GM18867 (cell line): ENCODE measurements at regions not wholly inside any gene's neighbourhood (a gene's known extent, or its start where the extent isn't known, plus 50 kb on each side); places are given as distances from the start of the nearest gene placed in this dataset.

Experiments
- ATAC-seq: cut with Tn5 transposase; IDR thresholded peaks from one replicate; pipeline ENCODE4 v1.9.1; 2021; ENCODE audit warnings: mild to moderate bottlenecking, moderate library complexity; ENCODE audit not compliant: unreplicated experiment

GRCh38 chr20:57953638-57954037, 243.8 kb upstream of the PMEPA1 start:
- ATAC-seq: no peak

GRCh38 chr20:57952136-57952535, 242.3 kb upstream of the PMEPA1 start:
- no peak for ATAC-seq

GRCh38 chr20:57951549-57951948, 241.7 kb upstream of the PMEPA1 start:
- ATAC-seq: no peak

GRCh38 chr20:57950764-57951485, 241.1 kb upstream of the PMEPA1 start:
- no peak for ATAC-seq

GRCh38 chr20:57948180-57948955, 238.6 kb upstream of the PMEPA1 start:
- no peak for ATAC-seq

- ATAC-seq: no peak
Observed at GRCh38 chr20:57947421-57948179, 237.8 kb upstream of the PMEPA1 start.

GRCh38 chr20:57946559-57947315, 236.9 kb upstream of the PMEPA1 start:
- ATAC-seq: no peak

GRCh38 chr20:57944988-57945387, 235.2 kb upstream of the PMEPA1 start:
- ATAC-seq: no peak

- ATAC-seq: no peak
Observed at GRCh38 chr20:57943950-57944349, 234.1 kb upstream of the PMEPA1 start.

- ATAC-seq: no peak
Observed at GRCh38 chr20:57943291-57943690, 233.5 kb upstream of the PMEPA1 start.

GRCh38 chr20:57941604-57942381, 232.0 kb upstream of the PMEPA1 start:
- no peak for ATAC-seq

GRCh38 chr20:57940868-57941522, 231.2 kb upstream of the PMEPA1 start:
- ATAC-seq: no peak

GRCh38 chr20:57940376-57940775, 230.6 kb upstream of the PMEPA1 start:
- ATAC-seq: no peak

GRCh38 chr20:57939499-57939898, 229.7 kb upstream of the PMEPA1 start:
- ATAC-seq: no peak

GRCh38 chr20:57938158-57939108, 228.6 kb upstream of the PMEPA1 start:
- ATAC-seq: no peak

GRCh38 chr20:57936636-57937385, 227.0 kb upstream of the PMEPA1 start:
- ATAC-seq: no peak

GRCh38 chr20:57934913-57935312, 225.1 kb upstream of the PMEPA1 start:
- ATAC-seq: no peak
